HEK293 (cell line): ENCODE measurements at regions not wholly inside any gene's neighbourhood (a gene's known extent, or its start where the extent isn't known, plus 50 kb on each side); places are given as distances from the start of the nearest gene placed in this dataset.

Experiments
- CTCF ChIP-seq: fragments of 450-650 bp; formaldehyde crosslinking; IDR thresholded peaks from 2 replicates; pipeline ENCODE4 v1.5.1; 2016; ENCODE audit warnings: missing biosample characterization, missing genetic modification characterization
- GLIS1 ChIP-seq: fragments of 450-650 bp; formaldehyde crosslinking; IDR thresholded peaks from 2 replicates; pipeline ENCODE4 v1.5.1; 2016; ENCODE audit warnings: missing biosample characterization, missing genetic modification characterization
- KLF16 ChIP-seq: fragments of 450-650 bp; formaldehyde crosslinking; IDR thresholded peaks from 2 replicates; pipeline ENCODE4 v1.5.1; 2017; ENCODE audit warnings: missing biosample characterization, missing genetic modification characterization
- REST ChIP-seq: fragments of 450-650 bp; formaldehyde crosslinking; IDR thresholded peaks from 2 replicates; pipeline ENCODE4 v1.5.1; 2016; ENCODE audit warnings: missing biosample characterization, missing genetic modification characterization
- SCRT1 ChIP-seq: fragments of 450-650 bp; formaldehyde crosslinking; IDR thresholded peaks from 2 replicates; pipeline ENCODE4 v1.5.1; 2016; ENCODE audit warnings: missing biosample characterization, missing genetic modification characterization, borderline replicate concordance
- ZBTB21 ChIP-seq: fragments of 450-650 bp; formaldehyde crosslinking; IDR thresholded peaks from 2 replicates; pipeline ENCODE4 v1.5.1; 2017; ENCODE audit warnings: missing biosample characterization, missing genetic modification characterization
- ZBTB49 ChIP-seq: fragments of 450-650 bp; formaldehyde crosslinking; IDR thresholded peaks from 2 replicates; pipeline ENCODE4 v1.5.1; 2016; ENCODE audit warnings: missing biosample characterization, missing genetic modification characterization, low read depth
- ZNF146 ChIP-seq: fragments of 450-650 bp; formaldehyde crosslinking; IDR thresholded peaks from 2 replicates; pipeline ENCODE4 v1.5.1; 2016; ENCODE audit warnings: missing biosample characterization, missing genetic modification characterization
- ZNF23 ChIP-seq: fragments of 450-650 bp; formaldehyde crosslinking; IDR thresholded peaks from 2 replicates; pipeline ENCODE4 v1.5.1; 2016; ENCODE audit warnings: missing biosample characterization, missing genetic modification characterization, borderline replicate concordance
- ZNF530 ChIP-seq: fragments of 450-650 bp; formaldehyde crosslinking; IDR thresholded peaks from 2 replicates; pipeline ENCODE4 v1.5.1; 2016; ENCODE audit warnings: low read depth, missing biosample characterization, missing genetic modification characterization
- ZNF704 ChIP-seq: fragments of 450-650 bp; formaldehyde crosslinking; IDR thresholded peaks from 2 replicates; pipeline ENCODE4 v1.5.1; 2016; ENCODE audit warnings: missing biosample characterization, missing genetic modification characterization

GRCh38 chr22:33139937-33140336 is 81.8 kb upstream of the SYN3 start:
- TF ChIP-seq ZNF704 (no peak), CTCF (tag by site-specific recombination) (no peak), ZBTB49 (tag by site-specific recombination) (no peak), ZNF146 (tag by site-specific recombination) (no peak), ZNF530 (tag by site-specific recombination) (no peak), ZBTB21 (tag by site-specific recombination) (no peak), GLIS1 (tag by site-specific recombination) (no peak), ZNF23 (tag by site-specific recombination) (no peak), REST (tag by site-specific recombination) (no peak), KLF16 (tag by site-specific recombination) (no peak), SCRT1 (no peak)
